Esophagus muscularis mucosa (tissue), 3 donors: ENCODE measurements at regions not wholly inside any gene's neighbourhood (a gene's known extent, or its start where the extent isn't known, plus 50 kb on each side); places are given as distances from the start of the nearest gene placed in this dataset.

ENCODE experiments used
- POLR2AphosphoS5 ChIP-seq, 2 donors: sonication (generic); formaldehyde crosslinking; IDR thresholded peaks; one replicate each; pipeline ENCODE4 v1.6.1; 2017; ENCODE audit warnings: antibody characterized with exemption in 2 of 2
- TF ChIP-seq, protein P1 (sequence below), 3 experiments: fragments of 200-600 bp in 2 of 3; fragments of 450-650 bp in 1 of 3; sonication (generic) in 2 of 3; IDR thresholded peaks; one replicate each; pipeline ENCODE4 v1.5.1; 2017 to 2019; ENCODE audit warnings: antibody characterized with exemption in 3 of 3, mild to moderate bottlenecking in 2 of 3, moderate library complexity in 1 of 3

DNA sequence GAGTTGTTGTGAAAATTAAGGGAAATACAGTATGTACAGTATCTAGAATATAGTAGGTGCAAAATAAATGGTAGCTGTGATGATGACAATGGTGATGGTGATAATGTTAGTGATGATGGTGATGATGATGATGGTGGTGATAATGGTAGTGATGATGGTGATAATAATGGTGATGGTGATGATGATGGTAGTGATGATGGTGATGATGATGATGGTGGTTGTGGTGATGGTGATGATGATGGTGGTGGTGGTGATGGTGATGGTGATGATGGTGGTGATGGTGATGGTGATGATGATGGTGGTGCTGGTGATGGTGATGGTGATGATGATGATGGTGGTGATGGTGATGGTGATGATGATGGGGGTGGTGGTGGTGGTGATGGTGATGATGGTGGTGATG lies 91.3 kb upstream of the FOXF1 start:
- TF ChIP-seq, protein P1, sequence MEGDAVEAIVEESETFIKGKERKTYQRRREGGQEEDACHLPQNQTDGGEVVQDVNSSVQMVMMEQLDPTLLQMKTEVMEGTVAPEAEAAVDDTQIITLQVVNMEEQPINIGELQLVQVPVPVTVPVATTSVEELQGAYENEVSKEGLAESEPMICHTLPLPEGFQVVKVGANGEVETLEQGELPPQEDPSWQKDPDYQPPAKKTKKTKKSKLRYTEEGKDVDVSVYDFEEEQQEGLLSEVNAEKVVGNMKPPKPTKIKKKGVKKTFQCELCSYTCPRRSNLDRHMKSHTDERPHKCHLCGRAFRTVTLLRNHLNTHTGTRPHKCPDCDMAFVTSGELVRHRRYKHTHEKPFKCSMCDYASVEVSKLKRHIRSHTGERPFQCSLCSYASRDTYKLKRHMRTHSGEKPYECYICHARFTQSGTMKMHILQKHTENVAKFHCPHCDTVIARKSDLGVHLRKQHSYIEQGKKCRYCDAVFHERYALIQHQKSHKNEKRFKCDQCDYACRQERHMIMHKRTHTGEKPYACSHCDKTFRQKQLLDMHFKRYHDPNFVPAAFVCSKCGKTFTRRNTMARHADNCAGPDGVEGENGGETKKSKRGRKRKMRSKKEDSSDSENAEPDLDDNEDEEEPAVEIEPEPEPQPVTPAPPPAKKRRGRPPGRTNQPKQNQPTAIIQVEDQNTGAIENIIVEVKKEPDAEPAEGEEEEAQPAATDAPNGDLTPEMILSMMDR (IDR thresholded peaks at IDR 0.05), result no peak
- no peak for TF ChIP-seq POLR2AphosphoS5 (IDR thresholded peaks at IDR 0.05)
